ENCODE measurements at regions not wholly inside any gene's neighbourhood (a gene's known extent, or its start where the extent isn't known, plus 50 kb on each side); places are given as distances from the start of the nearest gene placed in this dataset.

- no peak for DNase-seq
These were observed 310.0 kb downstream of the SEC14L1 start for GRCh38 chr17:77450742-77451244.

- DNase-seq = peak; percentile 73
These were observed 310.6 kb downstream of the SEC14L1 start for GRCh38 chr17:77451245-77451893.

GRCh38 chr17:77451894-77452852, 311.4 kb downstream of the SEC14L1 start:
- DNase-seq = no peak

- DNase-seq = peak; percentile 57
These were observed 313.0 kb downstream of the SEC14L1 start for GRCh38 chr17:77453613-77454241.

GRCh38 chr17:77454242-77455095, 313.7 kb downstream of the SEC14L1 start:
- no peak for DNase-seq

GRCh38 chr17:77455111-77455890, 314.5 kb downstream of the SEC14L1 start:
- DNase-seq = peak; percentile 53

- DNase-seq = no peak
These were observed 315.1 kb downstream of the SEC14L1 start for GRCh38 chr17:77455891-77456260.

- no peak for DNase-seq
These were observed 315.6 kb downstream of the SEC14L1 start for GRCh38 chr17:77456271-77456950.

- DNase-seq = peak; percentile 58
These were observed 316.3 kb downstream of the SEC14L1 start for GRCh38 chr17:77456951-77457548.

GRCh38 chr17:77457572-77458201, 316.9 kb downstream of the SEC14L1 start:
- no peak for DNase-seq

- peak; percentile 63 for DNase-seq
These were observed 317.6 kb downstream of the SEC14L1 start for GRCh38 chr17:77458202-77459017.

GRCh38 chr17:77459018-77459755, 318.4 kb downstream of the SEC14L1 start:
- DNase-seq = peak; percentile 25

- DNase-seq = no peak
These were observed 319.8 kb downstream of the SEC14L1 start for GRCh38 chr17:77460514-77461046.

GRCh38 chr17:77461277-77462057, 320.7 kb downstream of the SEC14L1 start:
- DNase-seq = no peak

GRCh38 chr17:77462090-77462489, 321.3 kb downstream of the SEC14L1 start:
- peak; percentile 45 for DNase-seq

GRCh38 chr17:77462553-77463497, 322.1 kb downstream of the SEC14L1 start:
- no peak for DNase-seq
